ENCODE measurements at regions not wholly inside any gene's neighbourhood (a gene's known extent, or its start where the extent isn't known, plus 50 kb on each side); places are given as distances from the start of the nearest gene placed in this dataset.

- TF ChIP-seq EZH2 (IDR thresholded peaks at IDR 0.05; ENCODE audit: insufficient read depth, poor library complexity, severe bottlenecking) (no peak), EZH2phosphoT487 (IDR thresholded peaks at IDR 0.05; ENCODE audit: insufficient read depth, low read depth) (no peak)
Observed at GRCh38 chr4:185995665-185996064, 73.3 kb upstream of the TLR3 start.

Data from GM23248 (cell line).